ENCODE measurements at regions not wholly inside any gene's neighbourhood (a gene's known extent, or its start where the extent isn't known, plus 50 kb on each side); places are given as distances from the start of the nearest gene placed in this dataset.

GRCh38 chr18:14015416-14015815 lies 100.1 kb upstream of the MC2R start:
- H3K36me3 ChIP-seq (ENCODE audit: control insufficient read depth, insufficient read depth, low read length): no peaks in the 10 kb centered on the region
- no peak for DNase-seq
- WGBS (ENCODE audit: insufficient coverage): 60% methylated on average over 1 of the region's 1 CpG
- H3K4me1 ChIP-seq (ENCODE audit: control insufficient read depth, insufficient read depth, low read length): no peaks in the 10 kb centered on the region
- no peaks in the 10 kb centered on the region for H3K9me3 ChIP-seq (ENCODE audit: control insufficient read depth, insufficient read depth, low read length)
- TF ChIP-seq CTCF (IDR thresholded peaks at IDR 0.05): no peak
- no peak overlapping the region for H3K4me3 Mint-ChIP-seq
- no peaks in the 10 kb centered on the region for H3K4me1 Mint-ChIP-seq
- H3K27ac ChIP-seq (ENCODE audit: low read length): no peak overlapping the region
- H3K27me3 ChIP-seq (ENCODE audit: control insufficient read depth, insufficient read depth, low read length): no peaks in the 10 kb centered on the region
- no peaks in the 10 kb centered on the region for H3K27me3 Mint-ChIP-seq (ENCODE audit: low read depth in 2 of 2)
- no peak overlapping the region for H3K27ac Mint-ChIP-seq
- H3K4me3 ChIP-seq (ENCODE audit: low read length): no peak overlapping the region
- H3K9me3 Mint-ChIP-seq: peaks cover 0 to 2% of the 10 kb centered on the region in 2 donors
- intact Hi-C loops (cut with micrococcal nuclease): no loop called here
- H3K36me3 Mint-ChIP-seq: no peaks in the 10 kb centered on the region
- ATAC-seq: no peak

- no peak for ATAC-seq
- Histone ChIP-seq H3K4me3 (ENCODE audit: low read length) (no peak overlapping the region), H3K4me1 (ENCODE audit: control insufficient read depth, insufficient read depth, low read length) (no peaks in the 10 kb centered on the region), H3K36me3 (ENCODE audit: control insufficient read depth, insufficient read depth, low read length) (no peaks in the 10 kb centered on the region), H3K9me3 (ENCODE audit: control insufficient read depth, insufficient read depth, low read length) (no peaks in the 10 kb centered on the region), H3K27ac (ENCODE audit: low read length) (no peak overlapping the region), H3K27me3 (ENCODE audit: control insufficient read depth, insufficient read depth, low read length) (no peaks in the 10 kb centered on the region)
- Mint-ChIP-seq H3K27me3 (ENCODE audit: low read depth in 2 of 2) (no peaks in the 10 kb centered on the region), H3K9me3 (peaks cover 0 to 2% of the 10 kb centered on the region in 2 donors), H3K36me3 (no peaks in the 10 kb centered on the region), H3K4me1 (no peaks in the 10 kb centered on the region), H3K4me3 (no peak overlapping the region), H3K27ac (no peak overlapping the region)
- intact Hi-C loops (cut with micrococcal nuclease): no loop called here
- TF ChIP-seq CTCF (IDR thresholded peaks at IDR 0.05): no peak
- 57% methylated on average over 1 of the region's 1 CpG for WGBS (ENCODE audit: insufficient coverage)
- no peak for DNase-seq
Measured at GRCh38 chr18:14014456-14014855, 99.1 kb upstream of the MC2R start.

- no peak for ATAC-seq
- Mint-ChIP-seq H3K4me1 (no peaks in the 10 kb centered on the region), H3K36me3 (no peaks in the 10 kb centered on the region), H3K9me3 (peaks cover 0 to 2% of the 10 kb centered on the region in 2 donors), H3K27ac (no peak overlapping the region), H3K4me3 (no peak overlapping the region), H3K27me3 (ENCODE audit: low read depth in 2 of 2) (no peaks in the 10 kb centered on the region)
- no peaks in the 10 kb centered on the region for H3K4me1 ChIP-seq (ENCODE audit: control insufficient read depth, insufficient read depth, low read length)
- no peaks in the 10 kb centered on the region for H3K27me3 ChIP-seq (ENCODE audit: control insufficient read depth, insufficient read depth, low read length)
- H3K4me3 ChIP-seq (ENCODE audit: low read length): no peak overlapping the region
- no peaks in the 10 kb centered on the region for H3K9me3 ChIP-seq (ENCODE audit: control insufficient read depth, insufficient read depth, low read length)
- no peak for DNase-seq
- WGBS (ENCODE audit: insufficient coverage): 81% methylated on average over 7 of the region's 7 CpGs
- intact Hi-C loops (cut with micrococcal nuclease): no loop called here
- H3K27ac ChIP-seq (ENCODE audit: low read length): no peak overlapping the region
- H3K36me3 ChIP-seq (ENCODE audit: control insufficient read depth, insufficient read depth, low read length): no peaks in the 10 kb centered on the region
- no peak for TF ChIP-seq CTCF (IDR thresholded peaks at IDR 0.05)
Measured at GRCh38 chr18:14000884-14001283, 85.5 kb upstream of the MC2R start.

GRCh38 chr18:13999231-13999630 lies 83.9 kb upstream of the MC2R start:
- no peaks in the 10 kb centered on the region for H3K27me3 Mint-ChIP-seq (ENCODE audit: low read depth in 2 of 2)
- H3K9me3 Mint-ChIP-seq: peaks cover 0 to 2% of the 10 kb centered on the region in 2 donors
- 87% methylated on average over 5 of the region's 5 CpGs for WGBS (ENCODE audit: insufficient coverage)

More at GRCh38 chr18:13999231-13999630, 83.9 kb upstream of the MC2R start:
- Mint-ChIP-seq H3K27ac (no peak overlapping the region), H3K4me3 (no peak overlapping the region), H3K4me1 (no peaks in the 10 kb centered on the region), H3K36me3 (no peaks in the 10 kb centered on the region)
- ATAC-seq (no peak), DNase-seq (no peak)
- TF ChIP-seq CTCF (IDR thresholded peaks at IDR 0.05): no peak
- intact Hi-C loops (cut with micrococcal nuclease): no loop called here
- Histone ChIP-seq H3K4me3 (ENCODE audit: low read length) (no peak overlapping the region), H3K9me3 (ENCODE audit: control insufficient read depth, insufficient read depth, low read length) (no peaks in the 10 kb centered on the region), H3K4me1 (ENCODE audit: control insufficient read depth, insufficient read depth, low read length) (no peaks in the 10 kb centered on the region), H3K27me3 (ENCODE audit: control insufficient read depth, insufficient read depth, low read length) (no peaks in the 10 kb centered on the region), H3K36me3 (ENCODE audit: control insufficient read depth, insufficient read depth, low read length) (no peaks in the 10 kb centered on the region), H3K27ac (ENCODE audit: low read length) (no peak overlapping the region)

Measured in natural killer cell (primary cell).